ENCODE measurements at regions not wholly inside any gene's neighbourhood (a gene's known extent, or its start where the extent isn't known, plus 50 kb on each side); places are given as distances from the start of the nearest gene placed in this dataset.
"Not testable (repeated sequence)": the region's sequence is repeated elsewhere in the genome, so short reads cannot be mapped to it uniquely, and the experiment has no call there.

GRCh38 chr1:233497679-233498078 lies 116.2 kb upstream of the KCNK1 start:
- no peak overlapping the region for H3K23ac ChIP-seq (ENCODE audit: low read length)
- no peak overlapping the region for H4K8ac ChIP-seq (ENCODE audit: low read depth, low read length)
- no peak overlapping the region for H2AK5ac ChIP-seq (ENCODE audit: low read length)
- H3K79me1 ChIP-seq (ENCODE audit: low read length) = no peaks in the 10 kb centered on the region
- H3K36me3 ChIP-seq (ENCODE audit: control insufficient read depth, insufficient read depth, low read length) = no peaks in the 10 kb centered on the region
- H2BK120ac ChIP-seq (ENCODE audit: low read depth, low read length) = no peak overlapping the region
- H2BK15ac ChIP-seq (replicated peaks; ENCODE audit: low read depth) = no peak overlapping the region
- H3K56ac ChIP-seq (ENCODE audit: low read length) = no peak overlapping the region
- H3K27me3 ChIP-seq (ENCODE audit: insufficient read depth, low read length, poor library complexity) = no peaks in the 10 kb centered on the region
- H2BK5ac ChIP-seq (ENCODE audit: low read length) = no peak overlapping the region
- H3K4me3 ChIP-seq (ENCODE audit: low read length) = no peak overlapping the region
- H3K4ac ChIP-seq (ENCODE audit: low read depth, low read length) = no peak overlapping the region
- H3K18ac ChIP-seq (ENCODE audit: low read length) = no peak overlapping the region
- H3K27ac ChIP-seq (ENCODE audit: low read depth, low read length) = no peak overlapping the region
- peaks cover 2% of the 10 kb centered on the region for H3K4me1 ChIP-seq (ENCODE audit: control insufficient read depth, low read depth, low read length)
- H3K79me2 ChIP-seq (ENCODE audit: control insufficient read depth, insufficient read depth, low read length) = no peaks in the 10 kb centered on the region
- no peak overlapping the region for H4K5ac ChIP-seq (ENCODE audit: low read length)
- no peak overlapping the region for H3K4me2 ChIP-seq (ENCODE audit: low read length)
- no peak overlapping the region for H3K9ac ChIP-seq (ENCODE audit: low read length)
- no CpG with 5 or more reads among the region's 3 CpGs for WGBS (ENCODE audit: extremely low coverage, insufficient coverage, low lambda C conversion rate)
- no peak for DNase-seq

DNA sequence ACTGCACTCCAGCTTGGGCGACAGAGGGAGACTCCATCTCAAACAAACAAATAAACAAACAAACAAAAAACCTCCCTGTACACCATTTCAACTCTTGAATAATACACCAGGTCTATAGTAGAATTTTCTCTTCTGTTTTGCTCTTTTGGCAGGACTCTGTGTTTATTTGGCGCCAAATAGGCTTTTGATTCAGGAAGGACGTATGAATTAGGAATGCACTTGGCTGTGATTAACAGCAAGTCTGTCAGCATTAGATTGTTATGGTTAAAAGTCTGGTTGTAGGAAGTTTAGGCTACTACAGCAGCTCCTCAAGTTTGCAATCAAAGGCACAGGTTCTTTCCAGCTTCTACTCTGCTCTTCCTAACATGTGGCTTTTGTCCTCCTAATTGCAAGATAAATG lies 113.8 kb upstream of the KCNK1 start:
- no peaks in the 10 kb centered on the region for H3K79me1 ChIP-seq (ENCODE audit: low read length)
- H3K23ac ChIP-seq (ENCODE audit: low read length) = no peak overlapping the region
- peaks cover 2% of the 10 kb centered on the region for H3K4me1 ChIP-seq (ENCODE audit: control insufficient read depth, low read depth, low read length)
- no peak overlapping the region for H3K4ac ChIP-seq (ENCODE audit: low read depth, low read length)
- H3K79me2 ChIP-seq (ENCODE audit: control insufficient read depth, insufficient read depth, low read length) = no peaks in the 10 kb centered on the region
- DNase-seq = no peak
- no peak overlapping the region for H3K18ac ChIP-seq (ENCODE audit: low read length)
- no peak overlapping the region for H3K4me2 ChIP-seq (ENCODE audit: low read length)
- H3K4me3 ChIP-seq (ENCODE audit: low read length) = no peak overlapping the region
- no CpG with 5 or more reads among the region's 3 CpGs for WGBS (ENCODE audit: extremely low coverage, insufficient coverage, low lambda C conversion rate)
- H4K5ac ChIP-seq (ENCODE audit: low read length) = no peak overlapping the region
- no peak overlapping the region for H2BK5ac ChIP-seq (ENCODE audit: low read length)
- H2BK15ac ChIP-seq (replicated peaks; ENCODE audit: low read depth) = no peak overlapping the region
- H2BK120ac ChIP-seq (ENCODE audit: low read depth, low read length) = no peak overlapping the region
- H4K8ac ChIP-seq (ENCODE audit: low read depth, low read length) = no peak overlapping the region
- H2AK5ac ChIP-seq (ENCODE audit: low read length) = no peak overlapping the region
- H3K9ac ChIP-seq (ENCODE audit: low read length) = no peak overlapping the region
- no peaks in the 10 kb centered on the region for H3K27me3 ChIP-seq (ENCODE audit: insufficient read depth, low read length, poor library complexity)
- no peak overlapping the region for H3K27ac ChIP-seq (ENCODE audit: low read depth, low read length)
- H3K36me3 ChIP-seq (ENCODE audit: control insufficient read depth, insufficient read depth, low read length) = no peaks in the 10 kb centered on the region
- H3K56ac ChIP-seq (ENCODE audit: low read length) = no peak overlapping the region

DNA sequence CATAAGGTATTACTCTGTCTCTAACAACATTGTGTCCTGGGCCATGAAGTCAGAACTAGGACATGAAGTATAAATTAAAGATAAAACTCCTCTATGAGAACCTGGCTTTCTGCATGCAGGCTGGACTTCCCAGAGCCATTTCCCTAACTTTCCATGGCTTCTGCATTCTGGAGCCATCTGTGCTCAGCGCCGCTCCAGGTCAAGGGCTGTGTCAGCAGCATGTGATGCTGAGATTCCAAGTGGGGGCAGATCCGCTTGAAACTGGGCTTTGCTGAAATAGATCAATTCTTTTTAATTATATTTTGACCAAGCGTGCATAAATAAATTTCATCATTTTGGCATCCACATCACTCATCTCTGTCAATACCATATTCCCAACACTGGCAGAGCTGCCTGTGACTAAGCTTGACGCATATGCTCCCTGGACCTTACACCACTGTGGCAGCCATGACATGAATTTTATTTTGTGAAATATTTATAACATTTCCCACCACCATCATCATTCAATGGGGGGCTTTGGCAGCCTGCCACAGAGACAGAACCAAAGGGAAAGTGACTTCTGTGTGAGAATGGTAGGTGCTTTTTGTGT lies 110.4 kb upstream of the KCNK1 start:
- H2BK15ac ChIP-seq (replicated peaks; ENCODE audit: low read depth) = no peak overlapping the region
- no peak overlapping the region for H3K9ac ChIP-seq (ENCODE audit: low read length)
- no CpG with 5 or more reads among the region's 5 CpGs for WGBS (ENCODE audit: extremely low coverage, insufficient coverage, low lambda C conversion rate)
- H3K4me1 ChIP-seq (ENCODE audit: control insufficient read depth, low read depth, low read length) = no peaks in the 10 kb centered on the region
- no peaks in the 10 kb centered on the region for H3K27me3 ChIP-seq (ENCODE audit: insufficient read depth, low read length, poor library complexity)
- no peak overlapping the region for H2AK5ac ChIP-seq (ENCODE audit: low read length)
- H3K36me3 ChIP-seq (ENCODE audit: control insufficient read depth, insufficient read depth, low read length) = no peaks in the 10 kb centered on the region
- no peak overlapping the region for H3K56ac ChIP-seq (ENCODE audit: low read length)
- H3K79me1 ChIP-seq (ENCODE audit: low read length) = no peaks in the 10 kb centered on the region
- no peak overlapping the region for H3K18ac ChIP-seq (ENCODE audit: low read length)
- H4K8ac ChIP-seq (ENCODE audit: low read depth, low read length) = no peak overlapping the region
- H3K4ac ChIP-seq (ENCODE audit: low read depth, low read length) = no peak overlapping the region
- no peak overlapping the region for H2BK120ac ChIP-seq (ENCODE audit: low read depth, low read length)
- H3K79me2 ChIP-seq (ENCODE audit: control insufficient read depth, insufficient read depth, low read length) = no peaks in the 10 kb centered on the region
- H2BK5ac ChIP-seq (ENCODE audit: low read length) = no peak overlapping the region
- no peak overlapping the region for H3K4me3 ChIP-seq (ENCODE audit: low read length)
- H3K4me2 ChIP-seq (ENCODE audit: low read length) = no peak overlapping the region
- no peak overlapping the region for H3K23ac ChIP-seq (ENCODE audit: low read length)
- H4K5ac ChIP-seq (ENCODE audit: low read length) = no peak overlapping the region
- no peak for DNase-seq
- H3K27ac ChIP-seq (ENCODE audit: low read depth, low read length) = no peak overlapping the region

DNA sequence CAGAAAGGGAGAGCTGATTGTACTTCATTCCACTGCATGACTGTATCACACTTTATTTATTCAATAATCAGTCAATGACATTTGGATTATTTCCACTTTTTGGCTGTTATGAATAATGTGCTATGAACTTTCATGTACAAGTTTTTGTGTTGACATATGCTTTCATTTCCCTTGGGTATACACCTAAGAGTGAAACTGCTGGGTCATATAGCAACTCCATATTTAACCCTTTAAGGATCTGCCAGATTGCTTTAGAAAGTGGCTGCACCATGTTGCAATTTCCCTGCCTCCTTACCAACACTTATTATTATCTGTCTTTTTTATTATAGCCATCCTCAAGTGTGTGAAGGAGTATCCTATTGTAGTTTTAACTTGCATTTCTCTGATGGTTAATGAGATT lies 108.8 kb upstream of the KCNK1 start:
- H3K27me3 ChIP-seq (ENCODE audit: insufficient read depth, low read length, poor library complexity) = no peaks in the 10 kb centered on the region
- no peaks in the 10 kb centered on the region for H3K79me1 ChIP-seq (ENCODE audit: low read length)
- no peak overlapping the region for H3K4me2 ChIP-seq (ENCODE audit: low read length)
- no peaks in the 10 kb centered on the region for H3K36me3 ChIP-seq (ENCODE audit: control insufficient read depth, insufficient read depth, low read length)
- no peak overlapping the region for H4K8ac ChIP-seq (ENCODE audit: low read depth, low read length)
- H3K4me1 ChIP-seq (ENCODE audit: control insufficient read depth, low read depth, low read length) = no peaks in the 10 kb centered on the region
- H3K4ac ChIP-seq (ENCODE audit: low read depth, low read length) = no peak overlapping the region
- H4K5ac ChIP-seq (ENCODE audit: low read length) = no peak overlapping the region
- no peak overlapping the region for H2BK15ac ChIP-seq (replicated peaks; ENCODE audit: low read depth)
- no peak overlapping the region for H2AK5ac ChIP-seq (ENCODE audit: low read length)
- no peak overlapping the region for H3K9ac ChIP-seq (ENCODE audit: low read length)
- no peak overlapping the region for H3K18ac ChIP-seq (ENCODE audit: low read length)
- H3K79me2 ChIP-seq (ENCODE audit: control insufficient read depth, insufficient read depth, low read length) = no peaks in the 10 kb centered on the region
- H3K4me3 ChIP-seq (ENCODE audit: low read length) = no peak overlapping the region
- no peak overlapping the region for H3K23ac ChIP-seq (ENCODE audit: low read length)
- H2BK5ac ChIP-seq (ENCODE audit: low read length) = no peak overlapping the region
- DNase-seq = no peak
- no peak overlapping the region for H3K56ac ChIP-seq (ENCODE audit: low read length)
- no peak overlapping the region for H2BK120ac ChIP-seq (ENCODE audit: low read depth, low read length)
- no peak overlapping the region for H3K27ac ChIP-seq (ENCODE audit: low read depth, low read length)

- H2BK120ac ChIP-seq (ENCODE audit: low read depth, low read length); H3K79me1 ChIP-seq (ENCODE audit: low read length); H3K79me2 ChIP-seq (ENCODE audit: control insufficient read depth, insufficient read depth, low read length); H3K9ac ChIP-seq (ENCODE audit: low read length); H3K27me3 ChIP-seq (ENCODE audit: insufficient read depth, low read length, poor library complexity); H2BK15ac ChIP-seq (replicated peaks; ENCODE audit: low read depth); H2AK5ac ChIP-seq (ENCODE audit: low read length); H3K56ac ChIP-seq (ENCODE audit: low read length); H3K4me2 ChIP-seq (ENCODE audit: low read length); H3K4ac ChIP-seq (ENCODE audit: low read depth, low read length); H3K23ac ChIP-seq (ENCODE audit: low read length); H4K8ac ChIP-seq (ENCODE audit: low read depth, low read length); H3K4me3 ChIP-seq (ENCODE audit: low read length); DNase-seq; H3K36me3 ChIP-seq (ENCODE audit: control insufficient read depth, insufficient read depth, low read length); H3K4me1 ChIP-seq (ENCODE audit: control insufficient read depth, low read depth, low read length); H4K5ac ChIP-seq (ENCODE audit: low read length); H3K18ac ChIP-seq (ENCODE audit: low read length); H3K27ac ChIP-seq (ENCODE audit: low read depth, low read length); H2BK5ac ChIP-seq (ENCODE audit: low read length): not testable (repeated sequence)
- WGBS (ENCODE audit: extremely low coverage, insufficient coverage, low lambda C conversion rate) = no CpG with 5 or more reads among the region's 3 CpGs
Measured at GRCh38 chr1:233505889-233506288, 108.0 kb upstream of the KCNK1 start.

DNA sequence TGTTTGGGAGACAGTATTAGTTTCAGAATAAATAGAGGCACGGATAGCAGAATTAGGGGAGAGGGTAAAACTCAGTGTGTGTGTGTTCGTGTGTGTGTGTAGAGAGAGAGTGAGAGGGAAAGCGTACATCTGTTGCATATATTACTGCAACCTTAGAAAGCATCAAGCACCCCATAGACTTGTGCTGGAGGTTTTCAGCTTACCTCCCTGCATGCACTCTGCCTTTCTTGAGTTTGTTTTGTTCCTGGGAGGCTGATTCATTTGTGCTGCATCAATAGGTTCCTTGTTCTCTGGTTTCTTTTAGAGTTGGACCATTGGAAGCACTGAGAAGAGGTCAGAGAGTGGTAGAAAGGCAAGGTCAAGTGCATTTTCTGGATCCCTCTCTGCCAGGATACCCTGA lies 104.4 kb upstream of the KCNK1 start:
- Histone ChIP-seq H3K9ac (ENCODE audit: low read length) (no peak overlapping the region), H3K18ac (ENCODE audit: low read length) (no peak overlapping the region), H3K4me1 (ENCODE audit: control insufficient read depth, low read depth, low read length) (no peaks in the 10 kb centered on the region), H3K4ac (ENCODE audit: low read depth, low read length) (no peak overlapping the region), H2BK5ac (ENCODE audit: low read length) (no peak overlapping the region), H3K23ac (ENCODE audit: low read length) (no peak overlapping the region), H4K5ac (ENCODE audit: low read length) (no peak overlapping the region), H4K8ac (ENCODE audit: low read depth, low read length) (no peak overlapping the region), H3K27ac (ENCODE audit: low read depth, low read length) (no peak overlapping the region), H3K4me3 (ENCODE audit: low read length) (no peak overlapping the region), H3K27me3 (ENCODE audit: insufficient read depth, low read length, poor library complexity) (no peaks in the 10 kb centered on the region), H3K79me1 (ENCODE audit: low read length) (no peaks in the 10 kb centered on the region), H3K56ac (ENCODE audit: low read length) (no peak overlapping the region), H2AK5ac (ENCODE audit: low read length) (no peak overlapping the region), H3K4me2 (ENCODE audit: low read length) (no peak overlapping the region), H2BK120ac (ENCODE audit: low read depth, low read length) (no peak overlapping the region), H2BK15ac (replicated peaks; ENCODE audit: low read depth) (no peak overlapping the region), H3K36me3 (ENCODE audit: control insufficient read depth, insufficient read depth, low read length) (no peaks in the 10 kb centered on the region), H3K79me2 (ENCODE audit: control insufficient read depth, insufficient read depth, low read length) (no peaks in the 10 kb centered on the region)
- DNase-seq = no peak
- no CpG with 5 or more reads among the region's 3 CpGs for WGBS (ENCODE audit: extremely low coverage, insufficient coverage, low lambda C conversion rate)
